K562 (cell line): ENCODE measurements at regions not wholly inside any gene's neighbourhood (a gene's known extent, or its start where the extent isn't known, plus 50 kb on each side); places are given as distances from the start of the nearest gene placed in this dataset.

Source experiments
- ATAC-seq: fragments of 200-7000 bp; cut with Tn5 transposase; 3 replicates; pipeline ENCODE4 v1.9.1; 2020; ENCODE audit warnings: moderate library complexity
- BruUV-seq: library from RNA; stranded (reverse); fragments of 400-500 nt; replicated peaks from 2 replicates; lab custom pipeline; 2021; lab: Mats Ljungman, UMichigan
- CTCF ChIA-PET: fragments of 300-600 bp; formaldehyde crosslinking; extraction: SDS; loops from one replicate; lab custom pipeline; 2021; ENCODE audit warnings: low intra/inter-chr PET ratio; lab: Yijun Ruan, JAX
- POLR2A ChIA-PET: fragments of 300-600, 350-650 bp; sonication (Branson Sonifier 250); formaldehyde crosslinking; extraction: SDS; loops from one replicate; lab custom pipeline; 2021; ENCODE audit warnings: antibody characterized with exemption, inconsistent platforms; lab: Yijun Ruan, JAX
- DNase-seq, 4 experiments: peaks; one replicate each; pipeline versions ENCODE4 v3.0.0 to v3.0.0-alpha.2; 2011 to 2018; ENCODE audit warnings: low spot score in 3 of 4, mixed read lengths in 3 of 4; ENCODE audit errors: extremely low read depth in 1 of 4
- FAIRE-seq: peaks from 2 replicates; lab custom pipeline; 2011; peaks lifted over from hg19 to GRCh38; lab: Jason Lieb, UNC
- H2AFZ ChIP-seq: 2 replicates; pipeline ENCODE4 v1.6.0; 2011; ENCODE audit warnings: low read depth, low read length, control low read depth, inconsistent platforms
- H3K27ac ChIP-seq: fragments of 200-600 bp; 3 replicates; pipeline ENCODE4 v1.8.0; 2011; ENCODE audit warnings: low read depth, mild to moderate bottlenecking, control low read depth, inconsistent platforms, low read length, moderate library complexity, mixed read lengths; ENCODE audit errors: extremely low read depth
- H3K27me3 ChIP-seq, 2 experiments: fragments of 300-600 bp in 1 of 2; 2 replicates in 1 of 2; 3 replicates in 1 of 2; pipeline versions ENCODE4 v1.6.0 to v1.8.0; 2011; ENCODE audit warnings: inconsistent platforms in 2 of 2, low read length in 2 of 2, mild to moderate bottlenecking in 1 of 2, mixed read lengths in 1 of 2, moderate library complexity in 1 of 2; ENCODE audit not compliant: control insufficient read depth in 2 of 2, insufficient read depth in 2 of 2
- H3K36me3 ChIP-seq: fragments of 300-600 bp; 3 replicates; pipeline ENCODE4 v1.8.0; 2011; ENCODE audit warnings: mild to moderate bottlenecking, low read length, inconsistent platforms; ENCODE audit not compliant: control insufficient read depth, insufficient read depth
- H3K4me1 ChIP-seq, 2 experiments: fragments of 200-600 bp in 1 of 2; replicated peaks in 1 of 2; 2 replicates in 1 of 2; 3 replicates in 1 of 2; pipeline versions ENCODE4 v1.5.1 to v1.8.0; 2011; ENCODE audit warnings: inconsistent platforms in 2 of 2, low read length in 2 of 2, mild to moderate bottlenecking in 1 of 2, mixed read lengths in 1 of 2, moderate library complexity in 1 of 2; ENCODE audit not compliant: control insufficient read depth in 2 of 2, insufficient read depth in 2 of 2
- H3K4me2 ChIP-seq: 2 replicates; pipeline ENCODE4 v1.6.1; 2011; ENCODE audit warnings: low read length, control low read depth, inconsistent platforms, mixed read lengths; ENCODE audit not compliant: insufficient read depth
- H3K4me3 ChIP-seq: fragments of 200-600 bp; sonication (generic), shearing (Covaris generic); 2 replicates; pipeline ENCODE4 v1.5.1; 2016; ENCODE audit warnings: control low read depth, inconsistent platforms
- H3K79me2 ChIP-seq: fragments of 200-600 bp; 3 replicates; pipeline ENCODE4 v1.8.0; 2011; ENCODE audit warnings: low read length, inconsistent platforms; ENCODE audit not compliant: control insufficient read depth, insufficient read depth
- H3K9ac ChIP-seq, 2 experiments: 2 replicates each; pipeline versions ENCODE4 v1.6.0 to v1.6.1; 2011; ENCODE audit warnings: low read depth in 2 of 2, low read length in 2 of 2, control low read depth in 1 of 2, inconsistent platforms in 1 of 2, mild to moderate bottlenecking in 1 of 2, mixed read lengths in 1 of 2; ENCODE audit not compliant: insufficient read depth in 1 of 2
- H3K9me1 ChIP-seq: one replicate; pipeline ENCODE4 v1.6.0; 2011; ENCODE audit warnings: inconsistent platforms, mild to moderate bottlenecking, low read length, moderate library complexity; ENCODE audit not compliant: control insufficient read depth, insufficient read depth
- H3K9me3 ChIP-seq: replicated peaks from 2 replicates; pipeline ENCODE4 v1.5.1; 2011; ENCODE audit warnings: low read depth, low read length, inconsistent platforms; ENCODE audit not compliant: control insufficient read depth, insufficient read depth
- H4K20me1 ChIP-seq: replicated peaks from 2 replicates; pipeline ENCODE4 v1.6.1; 2011; ENCODE audit warnings: low read length, inconsistent platforms, mixed read lengths; ENCODE audit not compliant: control insufficient read depth, insufficient read depth
- MEF2D ChIP-seq: conservative IDR thresholded peaks from 2 replicates; pipeline ENCODE4 v1.6.1; 2016; ENCODE audit warnings: low read depth, missing genetic modification characterization, missing compliant biosample characterization
- SMAD4 ChIP-seq: fragments of 250-450 bp; sonication (Bioruptor Pico); conservative IDR thresholded peaks from 2 replicates; pipeline ENCODE4 v1.8.0; 2021; ENCODE audit warnings: inconsistent platforms, mild to moderate bottlenecking, moderate library complexity
- SPI1 ChIP-seq: IDR thresholded peaks from 2 replicates; pipeline ENCODE4 v1.6.1; 2011; ENCODE audit warnings: low read depth, low read length, control low read depth, borderline replicate concordance
- WGBS: fragments of 100-300 bp; shearing (Covaris generic); methylation state at CpG from one replicate; pipeline ENCODE4 v1.1.6; 2016; ENCODE audit warnings: low coverage, mixed read lengths; ENCODE audit not compliant: insufficient coverage; ENCODE audit errors: missing lambda C conversion rate; 5-methylcytosine and 5-hydroxymethylcytosine counted together
- in situ Hi-C: fragments of 300-500 bp; cut with MboI; formaldehyde crosslinking; loops from 4 replicates; pipeline ENCODE4 v1.15.0; 2018; ENCODE audit warnings: inconsistent platforms, mixed read lengths
- intact Hi-C: fragments of 100-400 bp; cut with micrococcal nuclease; formaldehyde crosslinking; loops from 2 replicates; pipeline ENCODE4 v1.14.2; 2022
- TF ChIP-seq, protein P1 (sequence below), 2 experiments: IDR thresholded peaks; 2 replicates each; pipeline ENCODE4 v1.6.1; 2012; ENCODE audit warnings: improper control_type of control experiment in 2 of 2, low read depth in 2 of 2, low read length in 2 of 2, borderline replicate concordance in 1 of 2
- TF ChIP-seq, protein P2 (sequence below): fragments of 450-650 bp; IDR thresholded peaks from 2 replicates; pipeline ENCODE4 v1.6.1; 2016; ENCODE audit warnings: mild to moderate bottlenecking, moderate library complexity

DNA sequence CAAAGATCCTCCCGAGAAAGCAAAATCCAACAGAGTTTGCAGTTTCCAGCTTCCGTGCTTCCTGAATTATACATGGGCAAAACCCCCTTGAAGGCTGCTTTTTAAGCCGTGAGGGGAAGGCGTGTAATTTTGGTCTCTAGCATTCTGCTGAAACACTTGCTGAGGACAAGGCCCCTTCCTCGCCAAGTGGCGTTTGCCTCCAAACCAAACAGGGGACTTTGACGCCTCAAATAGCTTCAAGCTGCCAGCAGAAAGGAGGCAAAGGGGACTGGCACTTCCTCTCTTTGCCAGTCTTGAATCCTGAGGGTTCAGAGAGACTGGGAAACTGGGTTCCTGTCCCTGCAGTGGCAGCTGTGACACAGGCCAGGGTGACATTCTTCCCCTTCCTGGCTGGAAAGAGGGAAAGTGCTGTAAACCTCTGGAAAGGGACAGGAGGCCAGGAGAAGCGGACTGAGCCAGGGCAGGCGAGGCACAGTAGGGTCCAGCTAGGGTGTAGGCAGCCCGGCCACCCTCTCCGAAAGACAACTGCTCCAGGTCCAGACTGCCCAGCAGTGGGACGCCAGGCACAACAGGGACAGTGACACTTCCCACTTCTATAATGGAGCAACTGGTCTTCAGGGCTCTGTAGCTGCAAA is 96.2 kb upstream of the MED13L start:
- peak overlapping the region; percentile 44; the same call in 1 of the 3 replicates for H3K27ac ChIP-seq

More for the DNA sequence above, 96.2 kb upstream of the MED13L start:
- BruUV-seq = no TSS peak
- peaks cover 5 to 17% of the 10 kb centered on the region in 2 experiments; a peak in 4 of 5 replicates for H3K4me1 ChIP-seq
- ATAC-seq = peak; percentile 34
- TF ChIP-seq, protein P1, sequence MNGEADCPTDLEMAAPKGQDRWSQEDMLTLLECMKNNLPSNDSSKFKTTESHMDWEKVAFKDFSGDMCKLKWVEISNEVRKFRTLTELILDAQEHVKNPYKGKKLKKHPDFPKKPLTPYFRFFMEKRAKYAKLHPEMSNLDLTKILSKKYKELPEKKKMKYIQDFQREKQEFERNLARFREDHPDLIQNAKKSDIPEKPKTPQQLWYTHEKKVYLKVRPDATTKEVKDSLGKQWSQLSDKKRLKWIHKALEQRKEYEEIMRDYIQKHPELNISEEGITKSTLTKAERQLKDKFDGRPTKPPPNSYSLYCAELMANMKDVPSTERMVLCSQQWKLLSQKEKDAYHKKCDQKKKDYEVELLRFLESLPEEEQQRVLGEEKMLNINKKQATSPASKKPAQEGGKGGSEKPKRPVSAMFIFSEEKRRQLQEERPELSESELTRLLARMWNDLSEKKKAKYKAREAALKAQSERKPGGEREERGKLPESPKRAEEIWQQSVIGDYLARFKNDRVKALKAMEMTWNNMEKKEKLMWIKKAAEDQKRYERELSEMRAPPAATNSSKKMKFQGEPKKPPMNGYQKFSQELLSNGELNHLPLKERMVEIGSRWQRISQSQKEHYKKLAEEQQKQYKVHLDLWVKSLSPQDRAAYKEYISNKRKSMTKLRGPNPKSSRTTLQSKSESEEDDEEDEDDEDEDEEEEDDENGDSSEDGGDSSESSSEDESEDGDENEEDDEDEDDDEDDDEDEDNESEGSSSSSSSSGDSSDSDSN (IDR thresholded peaks at IDR 0.05; ENCODE audit: borderline replicate concordance in 1 of 2, low read depth in 2 of 2, low read length in 2 of 2) = no peak
- TF ChIP-seq MEF2D (tag) (0 out of 2 replicates have a peak, but pooled peaks have one; percentile 22), SPI1 (0 out of 2 replicates have a peak, but pooled peaks have one; percentile 41), SMAD4 (CRISPR knock-in tag) (0 out of 2 replicates have a peak, but pooled peaks have one; percentile 21)
- TF ChIP-seq, protein P2, sequence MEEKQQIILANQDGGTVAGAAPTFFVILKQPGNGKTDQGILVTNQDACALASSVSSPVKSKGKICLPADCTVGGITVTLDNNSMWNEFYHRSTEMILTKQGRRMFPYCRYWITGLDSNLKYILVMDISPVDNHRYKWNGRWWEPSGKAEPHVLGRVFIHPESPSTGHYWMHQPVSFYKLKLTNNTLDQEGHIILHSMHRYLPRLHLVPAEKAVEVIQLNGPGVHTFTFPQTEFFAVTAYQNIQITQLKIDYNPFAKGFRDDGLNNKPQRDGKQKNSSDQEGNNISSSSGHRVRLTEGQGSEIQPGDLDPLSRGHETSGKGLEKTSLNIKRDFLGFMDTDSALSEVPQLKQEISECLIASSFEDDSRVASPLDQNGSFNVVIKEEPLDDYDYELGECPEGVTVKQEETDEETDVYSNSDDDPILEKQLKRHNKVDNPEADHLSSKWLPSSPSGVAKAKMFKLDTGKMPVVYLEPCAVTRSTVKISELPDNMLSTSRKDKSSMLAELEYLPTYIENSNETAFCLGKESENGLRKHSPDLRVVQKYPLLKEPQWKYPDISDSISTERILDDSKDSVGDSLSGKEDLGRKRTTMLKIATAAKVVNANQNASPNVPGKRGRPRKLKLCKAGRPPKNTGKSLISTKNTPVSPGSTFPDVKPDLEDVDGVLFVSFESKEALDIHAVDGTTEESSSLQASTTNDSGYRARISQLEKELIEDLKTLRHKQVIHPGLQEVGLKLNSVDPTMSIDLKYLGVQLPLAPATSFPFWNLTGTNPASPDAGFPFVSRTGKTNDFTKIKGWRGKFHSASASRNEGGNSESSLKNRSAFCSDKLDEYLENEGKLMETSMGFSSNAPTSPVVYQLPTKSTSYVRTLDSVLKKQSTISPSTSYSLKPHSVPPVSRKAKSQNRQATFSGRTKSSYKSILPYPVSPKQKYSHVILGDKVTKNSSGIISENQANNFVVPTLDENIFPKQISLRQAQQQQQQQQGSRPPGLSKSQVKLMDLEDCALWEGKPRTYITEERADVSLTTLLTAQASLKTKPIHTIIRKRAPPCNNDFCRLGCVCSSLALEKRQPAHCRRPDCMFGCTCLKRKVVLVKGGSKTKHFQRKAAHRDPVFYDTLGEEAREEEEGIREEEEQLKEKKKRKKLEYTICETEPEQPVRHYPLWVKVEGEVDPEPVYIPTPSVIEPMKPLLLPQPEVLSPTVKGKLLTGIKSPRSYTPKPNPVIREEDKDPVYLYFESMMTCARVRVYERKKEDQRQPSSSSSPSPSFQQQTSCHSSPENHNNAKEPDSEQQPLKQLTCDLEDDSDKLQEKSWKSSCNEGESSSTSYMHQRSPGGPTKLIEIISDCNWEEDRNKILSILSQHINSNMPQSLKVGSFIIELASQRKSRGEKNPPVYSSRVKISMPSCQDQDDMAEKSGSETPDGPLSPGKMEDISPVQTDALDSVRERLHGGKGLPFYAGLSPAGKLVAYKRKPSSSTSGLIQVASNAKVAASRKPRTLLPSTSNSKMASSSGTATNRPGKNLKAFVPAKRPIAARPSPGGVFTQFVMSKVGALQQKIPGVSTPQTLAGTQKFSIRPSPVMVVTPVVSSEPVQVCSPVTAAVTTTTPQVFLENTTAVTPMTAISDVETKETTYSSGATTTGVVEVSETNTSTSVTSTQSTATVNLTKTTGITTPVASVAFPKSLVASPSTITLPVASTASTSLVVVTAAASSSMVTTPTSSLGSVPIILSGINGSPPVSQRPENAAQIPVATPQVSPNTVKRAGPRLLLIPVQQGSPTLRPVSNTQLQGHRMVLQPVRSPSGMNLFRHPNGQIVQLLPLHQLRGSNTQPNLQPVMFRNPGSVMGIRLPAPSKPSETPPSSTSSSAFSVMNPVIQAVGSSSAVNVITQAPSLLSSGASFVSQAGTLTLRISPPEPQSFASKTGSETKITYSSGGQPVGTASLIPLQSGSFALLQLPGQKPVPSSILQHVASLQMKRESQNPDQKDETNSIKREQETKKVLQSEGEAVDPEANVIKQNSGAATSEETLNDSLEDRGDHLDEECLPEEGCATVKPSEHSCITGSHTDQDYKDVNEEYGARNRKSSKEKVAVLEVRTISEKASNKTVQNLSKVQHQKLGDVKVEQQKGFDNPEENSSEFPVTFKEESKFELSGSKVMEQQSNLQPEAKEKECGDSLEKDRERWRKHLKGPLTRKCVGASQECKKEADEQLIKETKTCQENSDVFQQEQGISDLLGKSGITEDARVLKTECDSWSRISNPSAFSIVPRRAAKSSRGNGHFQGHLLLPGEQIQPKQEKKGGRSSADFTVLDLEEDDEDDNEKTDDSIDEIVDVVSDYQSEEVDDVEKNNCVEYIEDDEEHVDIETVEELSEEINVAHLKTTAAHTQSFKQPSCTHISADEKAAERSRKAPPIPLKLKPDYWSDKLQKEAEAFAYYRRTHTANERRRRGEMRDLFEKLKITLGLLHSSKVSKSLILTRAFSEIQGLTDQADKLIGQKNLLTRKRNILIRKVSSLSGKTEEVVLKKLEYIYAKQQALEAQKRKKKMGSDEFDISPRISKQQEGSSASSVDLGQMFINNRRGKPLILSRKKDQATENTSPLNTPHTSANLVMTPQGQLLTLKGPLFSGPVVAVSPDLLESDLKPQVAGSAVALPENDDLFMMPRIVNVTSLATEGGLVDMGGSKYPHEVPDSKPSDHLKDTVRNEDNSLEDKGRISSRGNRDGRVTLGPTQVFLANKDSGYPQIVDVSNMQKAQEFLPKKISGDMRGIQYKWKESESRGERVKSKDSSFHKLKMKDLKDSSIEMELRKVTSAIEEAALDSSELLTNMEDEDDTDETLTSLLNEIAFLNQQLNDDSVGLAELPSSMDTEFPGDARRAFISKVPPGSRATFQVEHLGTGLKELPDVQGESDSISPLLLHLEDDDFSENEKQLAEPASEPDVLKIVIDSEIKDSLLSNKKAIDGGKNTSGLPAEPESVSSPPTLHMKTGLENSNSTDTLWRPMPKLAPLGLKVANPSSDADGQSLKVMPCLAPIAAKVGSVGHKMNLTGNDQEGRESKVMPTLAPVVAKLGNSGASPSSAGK = 0 out of 2 replicates have a peak, but pooled peaks have one; percentile 28
- TF ChIP-seq, all 486 proteins: peak for 4
- Histone ChIP-seq H3K9me1 (no peaks in the 10 kb centered on the region), H3K79me2 (no peaks in the 10 kb centered on the region), H3K27me3 (no peaks in the 10 kb centered on the region), H3K9me3 (peaks cover 4% of the 10 kb centered on the region), H3K4me3 (no peak overlapping the region), H3K36me3 (no peaks in the 10 kb centered on the region; the same call in 2 of the 3 replicates), H3K4me2 (no peak overlapping the region; the same call in 1 of the 2 replicates), H4K20me1 (no peaks in the 10 kb centered on the region), H2AFZ (peak overlapping the region; percentile 87), H3K9ac (peak overlapping the region in 1 of 2 experiments; percentile 69; a peak in 2 of 4 replicates)
- in situ Hi-C loops = no loop called here
- CTCF ChIA-PET = no interaction called here
- FAIRE-seq (no peak), DNase-seq (no peak)
- intact Hi-C loops = no loop called here
- 76% methylated on average over 12 of the region's 12 CpGs for WGBS
- POLR2A ChIA-PET = interaction anchor here (0.8 to 2.3 kb wide), 3 partner anchors 11 to 96 kb away, joined by 3 to 7 read pairs (median 3); partner anchors contain the start of gene MED13L
